Ovary (tissue), 7 donors: ENCODE measurements at regions not wholly inside any gene's neighbourhood (a gene's known extent, or its start where the extent isn't known, plus 50 kb on each side); places are given as distances from the start of the nearest gene placed in this dataset.

Source experiments
- DNase-seq, 5 donors: peaks; one replicate each; pipeline ENCODE4 v3.0.0-alpha.2; 2019 to 2020
- H3K27ac ChIP-seq, 2 donors: fragments of 200-600 bp; one replicate each; pipeline versions ENCODE4 v1.5.1 to v1.8.0; 2019 to 2022
- H3K27me3 ChIP-seq: fragments of 200-600 bp; one replicate; pipeline ENCODE4 v1.8.0; 2022
- H3K36me3 ChIP-seq: fragments of 200-600 bp; sonication (generic); one replicate; pipeline ENCODE4 v1.5.1; 2019
- H3K4me1 ChIP-seq: one replicate; pipeline ENCODE4 v1.8.1; 2013; ENCODE audit warnings: mild to moderate bottlenecking, moderate library complexity; ENCODE audit not compliant: insufficient read depth
- H3K4me3 ChIP-seq: fragments of 200-600 bp; sonication (generic); one replicate; pipeline ENCODE4 v1.5.1; 2017
- H3K9me3 ChIP-seq, 2 donors: fragments of 200-600 bp in 1 of 2; sonication (generic) in 1 of 2; one replicate each; pipeline versions ENCODE4 v1.5.1 to v1.8.1; 2013 to 2019; ENCODE audit warnings: mild to moderate bottlenecking in 1 of 2, moderate library complexity in 1 of 2
- EP300 ChIP-seq: sonication (generic); formaldehyde crosslinking; IDR thresholded peaks from one replicate; pipeline ENCODE4 v1.6.1; 2017; ENCODE audit warnings: antibody characterized with exemption
- POLR2A ChIP-seq: fragments of 450-650 bp; IDR thresholded peaks from one replicate; pipeline ENCODE4 v1.6.1; 2017; ENCODE audit warnings: antibody characterized with exemption, mild to moderate bottlenecking, moderate library complexity
- WGBS, 3 donors: extraction: QIAGEN DNeasy Blood & Tissue Kit in 1 of 3; methylation state at CpG; one replicate each; pipeline versions ENCODE4 v1.1.5 to v1.1.7; 2013 to 2017; 5-methylcytosine and 5-hydroxymethylcytosine counted together
- intact Hi-C, 4 donors: fragments of 100-400 bp; cut with DNase I; formaldehyde crosslinking; loops; one replicate each; pipeline versions ENCODE4 v1.11.0 to v1.15.1; 2022 to 2023
- TF ChIP-seq, protein P1 (sequence below), 3 donors: fragments of 450-650 bp in 2 of 3; fragments of 200-600 bp in 1 of 3; IDR thresholded peaks; one replicate each; pipeline versions ENCODE4 v1.5.1 to v1.8.0; 2016 to 2022; ENCODE audit warnings: antibody characterized with exemption in 3 of 3, mild to moderate bottlenecking in 1 of 3
- donor health status: DM: no; HTN: no; CAD: no; lungs with moderate emphysema.
- donor health status: DM: no; HTN: no; CAD: no.
- donor health status: Bipolar disorder and iron deficiency.
- donor health status: DM: no; HTN: no; CAD: no.
- donor health status: DM: yes; HTN: yes; CAD: no.

DNA sequence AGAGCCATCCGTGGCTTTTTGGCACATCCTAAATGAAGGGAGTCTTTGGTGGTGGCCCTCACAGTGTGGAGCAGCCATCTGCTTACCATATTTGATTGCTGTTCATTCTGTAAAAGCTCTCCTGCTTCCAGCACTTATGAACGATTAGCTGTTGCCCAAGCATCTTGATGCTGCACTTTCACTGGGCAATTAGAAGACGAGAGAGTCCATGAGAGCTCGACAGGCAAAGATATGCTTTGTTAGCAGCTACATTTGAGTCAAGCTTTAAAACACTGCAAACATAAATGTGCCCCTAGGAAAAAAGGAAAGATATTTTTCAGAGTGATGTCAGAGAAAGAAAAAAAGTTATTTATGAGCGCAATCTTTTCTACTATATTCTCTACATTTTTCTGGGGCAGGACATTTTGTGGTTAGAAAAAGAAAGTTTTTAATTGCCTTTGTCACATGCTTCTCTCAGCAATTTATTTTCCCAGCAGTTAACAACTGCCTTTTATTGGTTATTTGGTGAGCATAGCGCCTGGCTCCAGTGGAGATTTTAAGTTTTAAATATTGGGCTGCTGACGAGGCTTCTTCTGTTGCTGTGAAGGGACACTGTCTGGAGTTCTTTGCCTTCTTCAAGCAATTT lies 468.4 kb downstream of the C3orf38 start:
- WGBS, 3 donors: 51% methylated on average over 7 of the region's 7 CpGs
- H3K36me3 ChIP-seq: no peaks in the 10 kb centered on the region
- DNase-seq: no peak
- intact Hi-C loops: no loop called here
- no peak overlapping the region for H3K4me3 ChIP-seq
- H3K27me3 ChIP-seq: no peaks in the 10 kb centered on the region
- H3K9me3 ChIP-seq: no peaks in the 10 kb centered on the region
- no peaks in the 10 kb centered on the region for H3K4me1 ChIP-seq
- TF ChIP-seq, protein P1, sequence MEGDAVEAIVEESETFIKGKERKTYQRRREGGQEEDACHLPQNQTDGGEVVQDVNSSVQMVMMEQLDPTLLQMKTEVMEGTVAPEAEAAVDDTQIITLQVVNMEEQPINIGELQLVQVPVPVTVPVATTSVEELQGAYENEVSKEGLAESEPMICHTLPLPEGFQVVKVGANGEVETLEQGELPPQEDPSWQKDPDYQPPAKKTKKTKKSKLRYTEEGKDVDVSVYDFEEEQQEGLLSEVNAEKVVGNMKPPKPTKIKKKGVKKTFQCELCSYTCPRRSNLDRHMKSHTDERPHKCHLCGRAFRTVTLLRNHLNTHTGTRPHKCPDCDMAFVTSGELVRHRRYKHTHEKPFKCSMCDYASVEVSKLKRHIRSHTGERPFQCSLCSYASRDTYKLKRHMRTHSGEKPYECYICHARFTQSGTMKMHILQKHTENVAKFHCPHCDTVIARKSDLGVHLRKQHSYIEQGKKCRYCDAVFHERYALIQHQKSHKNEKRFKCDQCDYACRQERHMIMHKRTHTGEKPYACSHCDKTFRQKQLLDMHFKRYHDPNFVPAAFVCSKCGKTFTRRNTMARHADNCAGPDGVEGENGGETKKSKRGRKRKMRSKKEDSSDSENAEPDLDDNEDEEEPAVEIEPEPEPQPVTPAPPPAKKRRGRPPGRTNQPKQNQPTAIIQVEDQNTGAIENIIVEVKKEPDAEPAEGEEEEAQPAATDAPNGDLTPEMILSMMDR (IDR thresholded peaks at IDR 0.05): no peak
- TF ChIP-seq POLR2A (no peak), EP300 (no peak)
- H3K27ac ChIP-seq: no peak overlapping the region

DNA sequence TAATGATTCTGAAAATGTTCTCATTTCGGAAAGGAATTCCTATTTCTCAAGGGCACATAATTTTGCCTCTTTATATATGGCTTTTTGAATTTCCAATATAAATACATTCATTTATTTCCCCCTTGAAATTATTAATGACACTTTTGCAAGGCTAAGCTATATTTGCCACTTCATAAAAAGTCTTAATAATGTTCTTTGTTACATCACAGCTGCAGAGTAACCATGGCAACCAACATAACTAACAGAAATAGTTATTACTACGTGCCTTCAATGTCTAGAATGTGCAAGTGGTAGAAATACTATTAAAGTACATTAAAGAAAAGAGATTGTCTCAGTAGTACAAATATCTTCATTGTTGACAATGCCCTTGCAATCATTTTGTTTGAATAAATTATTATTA lies 471.8 kb downstream of the C3orf38 start:
- intact Hi-C loops: no loop called here
- Histone ChIP-seq H3K36me3 (no peaks in the 10 kb centered on the region), H3K27me3 (no peaks in the 10 kb centered on the region), H3K4me1 (no peaks in the 10 kb centered on the region), H3K9me3 (no peaks in the 10 kb centered on the region), H3K27ac (no peak overlapping the region), H3K4me3 (no peak overlapping the region)
- TF ChIP-seq POLR2A: no peak
- WGBS, 3 donors: 76 to 81% (median 81%) methylated on average over 2 of the region's 2 CpGs
- DNase-seq: no peak

DNA sequence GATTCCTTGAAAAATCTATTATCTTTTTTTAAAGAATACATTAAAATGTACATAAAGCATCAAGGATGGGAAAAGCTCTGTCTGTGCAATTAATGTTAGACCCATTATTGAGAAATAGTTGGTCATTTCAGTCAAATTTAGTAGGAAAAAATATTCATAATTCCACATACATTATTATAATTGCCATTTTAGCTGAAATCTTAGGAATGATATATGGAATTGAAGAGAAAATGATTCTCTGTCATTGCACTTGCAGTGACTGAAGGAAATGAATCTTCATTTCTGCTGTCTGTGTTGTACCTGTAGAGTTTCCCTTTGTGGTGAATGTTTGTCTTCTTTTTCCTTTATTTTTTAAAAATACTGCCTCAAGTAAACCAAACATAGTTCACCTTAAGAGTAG lies 473.9 kb downstream of the C3orf38 start:
- Histone ChIP-seq H3K36me3 (no peaks in the 10 kb centered on the region), H3K9me3 (no peaks in the 10 kb centered on the region), H3K27ac (no peak overlapping the region), H3K4me1 (no peaks in the 10 kb centered on the region), H3K4me3 (no peak overlapping the region), H3K27me3 (no peaks in the 10 kb centered on the region)
- intact Hi-C loops: no loop called here
- no peak for DNase-seq
- TF ChIP-seq, protein P1 (IDR thresholded peaks at IDR 0.05): no peak
- TF ChIP-seq EP300 (no peak), POLR2A (no peak)

DNA sequence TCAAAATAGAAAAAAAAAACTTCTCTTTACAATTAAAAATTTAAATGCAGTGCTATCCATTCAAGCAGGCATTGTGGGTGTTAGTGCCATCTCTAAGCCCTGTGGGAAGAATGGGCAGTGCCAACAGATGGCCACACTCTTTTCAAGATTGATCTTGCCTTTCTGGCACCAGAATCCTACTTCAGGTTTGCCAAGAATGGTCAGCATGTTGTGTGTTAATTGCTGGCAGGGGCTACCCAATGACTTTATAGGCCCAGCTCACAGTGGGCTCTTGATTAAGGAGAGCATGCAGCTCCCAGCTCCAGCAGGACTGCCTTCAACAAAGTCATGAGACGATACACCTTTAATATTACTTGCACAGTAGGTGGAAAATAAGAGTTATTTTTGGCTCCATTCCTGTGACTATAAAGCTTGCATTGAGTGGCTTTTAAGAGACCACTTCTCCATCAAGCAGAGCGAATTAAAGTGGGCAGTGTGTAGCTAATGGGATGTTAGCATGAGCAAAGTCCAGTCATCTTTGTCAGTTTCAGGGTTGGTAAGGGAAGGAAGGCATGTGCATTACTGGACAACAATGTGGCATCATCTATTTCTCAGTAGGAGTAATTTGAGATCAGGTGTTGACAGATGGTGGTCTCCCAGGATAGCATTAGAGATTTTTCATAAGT lies 476.8 kb downstream of the C3orf38 start:
- H3K4me3 ChIP-seq: no peak overlapping the region
- no peak overlapping the region for H3K27ac ChIP-seq
- no peaks in the 10 kb centered on the region for H3K9me3 ChIP-seq
- WGBS, 3 donors: 84 to 93% (median 86%) methylated on average over 2 of the region's 2 CpGs
- intact Hi-C loops: no loop called here
- no peaks in the 10 kb centered on the region for H3K4me1 ChIP-seq
- H3K36me3 ChIP-seq: no peaks in the 10 kb centered on the region
- no peak for TF ChIP-seq POLR2A
- TF ChIP-seq, protein P1 (IDR thresholded peaks at IDR 0.05): no peak
- H3K27me3 ChIP-seq: no peaks in the 10 kb centered on the region
- DNase-seq: no peak

DNA sequence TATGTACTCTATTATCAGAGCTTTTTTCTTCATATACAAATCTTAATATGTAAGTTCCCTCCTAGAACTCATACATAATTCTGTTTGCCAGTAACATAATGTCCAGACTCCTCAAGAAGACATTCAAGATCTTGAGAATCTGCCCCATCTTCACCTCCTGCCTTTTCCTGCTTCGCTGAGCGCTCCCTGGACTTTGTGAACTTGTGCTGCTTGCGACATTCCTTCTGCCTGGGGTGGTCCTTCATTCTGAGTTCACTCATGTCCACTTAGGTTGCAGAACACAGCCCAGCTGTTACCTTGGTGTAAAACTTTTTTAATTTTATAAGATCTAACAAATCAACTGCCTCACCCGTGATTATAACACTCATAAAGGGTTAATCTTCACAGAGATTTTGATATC lies 478.5 kb upstream of the EPHA3 start:
- Histone ChIP-seq H3K9me3 (no peaks in the 10 kb centered on the region), H3K27ac (no peak overlapping the region), H3K27me3 (no peaks in the 10 kb centered on the region), H3K4me3 (no peak overlapping the region), H3K4me1 (no peaks in the 10 kb centered on the region), H3K36me3 (no peaks in the 10 kb centered on the region)
- intact Hi-C loops: no loop called here
- no peak for DNase-seq
- WGBS, 3 donors: 89 to 96% (median 94%) methylated on average over 4 of the region's 4 CpGs
- TF ChIP-seq POLR2A (no peak), EP300 (no peak)
- TF ChIP-seq, protein P1 (IDR thresholded peaks at IDR 0.05): no peak
